Progenitor cell of endocrine pancreas (in vitro differentiated cells): ENCODE measurements at regions not wholly inside any gene's neighbourhood (a gene's known extent, or its start where the extent isn't known, plus 50 kb on each side); places are given as distances from the start of the nearest gene placed in this dataset.
"Not testable (repeated sequence)": the region's sequence is repeated elsewhere in the genome, so short reads cannot be mapped to it uniquely, and the experiment has no call there.

Experiments
- DNase-seq: peaks from one replicate; pipeline ENCODE4 v3.0.0; 2021; ENCODE audit warnings: low spot score; ENCODE audit not compliant: unreplicated experiment
- H3K27ac Mint-ChIP-seq: 2 replicates; pipeline ENCODE4 v1.8.0; 2021; ENCODE audit warnings: mild to moderate bottlenecking, moderate library complexity, mixed read lengths
- H3K27me3 Mint-ChIP-seq: 2 replicates; pipeline ENCODE4 v1.8.0; 2021; ENCODE audit warnings: mixed read lengths
- H3K36me3 Mint-ChIP-seq: 2 replicates; pipeline ENCODE4 v1.8.0; 2022; ENCODE audit warnings: mixed read lengths; ENCODE audit not compliant: insufficient read depth
- H3K4me1 Mint-ChIP-seq: 2 replicates; pipeline ENCODE4 v1.8.0; 2021; ENCODE audit warnings: low read depth, mixed read lengths
- H3K4me3 Mint-ChIP-seq: 2 replicates; pipeline ENCODE4 v1.8.0; 2021; ENCODE audit warnings: low read depth, mild to moderate bottlenecking, moderate library complexity, mixed read lengths
- H3K9me3 Mint-ChIP-seq: 2 replicates; pipeline ENCODE4 v1.8.0; 2021; ENCODE audit warnings: low read depth, mixed read lengths
- CTCF ChIP-seq: fragments of 200-600 bp; sonication (generic); IDR thresholded peaks from one replicate; pipeline ENCODE4 v1.5.0; 2021; ENCODE audit warnings: antibody characterized with exemption, mild to moderate bottlenecking; ENCODE audit not compliant: unreplicated experiment

GRCh38 chr3:82561784-82562183, 800.3 kb upstream of the GBE1 start:
- H3K36me3 Mint-ChIP-seq = no peaks in the 10 kb centered on the region
- peaks cover 5% of the 10 kb centered on the region for H3K4me1 Mint-ChIP-seq
- no peak for TF ChIP-seq CTCF
- H3K27me3 Mint-ChIP-seq = no peaks in the 10 kb centered on the region
- no peak for DNase-seq
- no peak overlapping the region for H3K27ac Mint-ChIP-seq
- no peaks in the 10 kb centered on the region for H3K9me3 Mint-ChIP-seq
- H3K4me3 Mint-ChIP-seq = no peak overlapping the region

- DNase-seq = no peak
Measured at GRCh38 chr3:82558081-82558480, 796.6 kb upstream of the GBE1 start.

GRCh38 chr3:82556113-82556512, 794.7 kb upstream of the GBE1 start:
- Mint-ChIP-seq H3K4me3 (no peak overlapping the region), H3K27me3 (no peaks in the 10 kb centered on the region), H3K9me3 (no peaks in the 10 kb centered on the region), H3K36me3 (no peaks in the 10 kb centered on the region), H3K27ac (no peak overlapping the region), H3K4me1 (no peaks in the 10 kb centered on the region)
- no peak for TF ChIP-seq CTCF
- no peak for DNase-seq

More at GRCh38 chr3:82558081-82558480, 796.6 kb upstream of the GBE1 start:
- Mint-ChIP-seq H3K27me3 (no peaks in the 10 kb centered on the region), H3K9me3 (no peaks in the 10 kb centered on the region), H3K4me1 (peaks cover 3% of the 10 kb centered on the region), H3K36me3 (no peaks in the 10 kb centered on the region), H3K4me3 (no peak overlapping the region), H3K27ac (no peak overlapping the region)
- TF ChIP-seq CTCF = no peak

- not testable (repeated sequence) for H3K4me1 Mint-ChIP-seq, H3K27ac Mint-ChIP-seq, DNase-seq, H3K36me3 Mint-ChIP-seq, H3K27me3 Mint-ChIP-seq, H3K4me3 Mint-ChIP-seq, H3K9me3 Mint-ChIP-seq
Measured at GRCh38 chr3:82542556-82542955, 781.1 kb upstream of the GBE1 start.

- TF ChIP-seq CTCF = no peak
- no peaks in the 10 kb centered on the region for H3K9me3 Mint-ChIP-seq
- H3K27ac Mint-ChIP-seq = no peak overlapping the region
- H3K4me1 Mint-ChIP-seq = no peaks in the 10 kb centered on the region
- no peak overlapping the region for H3K4me3 Mint-ChIP-seq
- DNase-seq = no peak
- H3K27me3 Mint-ChIP-seq = no peaks in the 10 kb centered on the region
- no peaks in the 10 kb centered on the region for H3K36me3 Mint-ChIP-seq
Measured at GRCh38 chr3:82521657-82522056, 760.2 kb upstream of the GBE1 start.

GRCh38 chr3:82520846-82521245, 759.4 kb upstream of the GBE1 start:
- Mint-ChIP-seq H3K27me3 (no peaks in the 10 kb centered on the region), H3K4me3 (no peak overlapping the region), H3K27ac (no peak overlapping the region), H3K9me3 (no peaks in the 10 kb centered on the region), H3K4me1 (no peaks in the 10 kb centered on the region), H3K36me3 (no peaks in the 10 kb centered on the region)
- no peak for TF ChIP-seq CTCF
- DNase-seq = no peak
